ENCODE measurements at regions not wholly inside any gene's neighbourhood (a gene's known extent, or its start where the extent isn't known, plus 50 kb on each side); places are given as distances from the start of the nearest gene placed in this dataset.
"Not testable (repeated sequence)": the region's sequence is repeated elsewhere in the genome, so short reads cannot be mapped to it uniquely, and the experiment has no call there.

- no peak for TF ChIP-seq CTCF (IDR thresholded peaks at IDR 0.05; ENCODE audit: insufficient read depth, low read length, poor library complexity, severe bottlenecking)
- DNase-seq (ENCODE audit: extremely low read depth, insufficient read length) = no peak
- no peak overlapping the region for H3K4me3 ChIP-seq (replicated peaks; ENCODE audit: low read depth, low read length)
- H3K27me3 ChIP-seq (replicated peaks; ENCODE audit: control insufficient read depth, insufficient read depth, low read length) = no peaks in the 10 kb centered on the region
- no peaks in the 10 kb centered on the region for H3K36me3 ChIP-seq (ENCODE audit: control insufficient read depth, insufficient read depth, low read length)
These were observed 566.8 kb upstream of the CYLC2 start for GRCh38 chr9:102428305-102428704.

GRCh38 chr9:102416251-102416650 lies 578.9 kb upstream of the CYLC2 start:
- not testable (repeated sequence) for H3K36me3 ChIP-seq (ENCODE audit: control insufficient read depth, insufficient read depth, low read length); H3K27me3 ChIP-seq (replicated peaks; ENCODE audit: control insufficient read depth, insufficient read depth, low read length); H3K4me3 ChIP-seq (replicated peaks; ENCODE audit: low read depth, low read length); DNase-seq (ENCODE audit: extremely low read depth, insufficient read length)

- H3K4me3 ChIP-seq (replicated peaks; ENCODE audit: low read depth, low read length) = no peak overlapping the region
- no peaks in the 10 kb centered on the region for H3K27me3 ChIP-seq (replicated peaks; ENCODE audit: control insufficient read depth, insufficient read depth, low read length)
- no peaks in the 10 kb centered on the region for H3K36me3 ChIP-seq (ENCODE audit: control insufficient read depth, insufficient read depth, low read length)
- no peak for TF ChIP-seq CTCF (IDR thresholded peaks at IDR 0.05; ENCODE audit: insufficient read depth, low read length, poor library complexity, severe bottlenecking)
- DNase-seq (ENCODE audit: extremely low read depth, insufficient read length) = no peak
These were observed 589.8 kb upstream of the CYLC2 start for GRCh38 chr9:102405218-102405867.

- no peak for DNase-seq (ENCODE audit: extremely low read depth, insufficient read length)
- Histone ChIP-seq H3K27me3 (replicated peaks; ENCODE audit: control insufficient read depth, insufficient read depth, low read length) (no peaks in the 10 kb centered on the region), H3K36me3 (ENCODE audit: control insufficient read depth, insufficient read depth, low read length) (no peaks in the 10 kb centered on the region), H3K4me3 (replicated peaks; ENCODE audit: low read depth, low read length) (no peak overlapping the region)
- no peak for TF ChIP-seq CTCF (IDR thresholded peaks at IDR 0.05; ENCODE audit: insufficient read depth, low read length, poor library complexity, severe bottlenecking)
These were observed 591.6 kb upstream of the CYLC2 start for GRCh38 chr9:102403514-102403913.

GRCh38 chr9:102398205-102398604 lies 596.9 kb upstream of the CYLC2 start:
- Histone ChIP-seq H3K27me3 (replicated peaks; ENCODE audit: control insufficient read depth, insufficient read depth, low read length) (no peaks in the 10 kb centered on the region), H3K4me3 (replicated peaks; ENCODE audit: low read depth, low read length) (no peak overlapping the region), H3K36me3 (ENCODE audit: control insufficient read depth, insufficient read depth, low read length) (no peaks in the 10 kb centered on the region)
- no peak for TF ChIP-seq CTCF (IDR thresholded peaks at IDR 0.05; ENCODE audit: insufficient read depth, low read length, poor library complexity, severe bottlenecking)
- DNase-seq (ENCODE audit: extremely low read depth, insufficient read length) = no peak

- not testable (repeated sequence) for H3K4me3 ChIP-seq (replicated peaks; ENCODE audit: low read depth, low read length); H3K27me3 ChIP-seq (replicated peaks; ENCODE audit: control insufficient read depth, insufficient read depth, low read length); DNase-seq (ENCODE audit: extremely low read depth, insufficient read length); H3K36me3 ChIP-seq (ENCODE audit: control insufficient read depth, insufficient read depth, low read length)
These were observed 609.5 kb upstream of the CYLC2 start for GRCh38 chr9:102385620-102386019.

Measured in GM06990 (cell line).